Liver (tissue), 3 donors: ENCODE measurements at regions not wholly inside any gene's neighbourhood (a gene's known extent, or its start where the extent isn't known, plus 50 kb on each side); places are given as distances from the start of the nearest gene placed in this dataset.

Experiments used
- ATF3 ChIP-seq: IDR thresholded peaks from 2 replicates; pipeline ENCODE4 v1.6.1; 2016; ENCODE audit warnings: antibody characterized with exemption
- CTCF ChIP-seq: fragments of 150-350 bp; IDR thresholded peaks from 2 replicates; pipeline ENCODE4 v1.5.1; 2017; ENCODE audit warnings: improper control_type of control experiment, low read depth, low read length; ENCODE audit not compliant: missing input control
- HNF4G ChIP-seq: IDR thresholded peaks from 2 replicates; pipeline ENCODE4 v1.6.1; 2016; ENCODE audit warnings: antibody characterized with exemption
- JUND ChIP-seq, 2 donors: IDR thresholded peaks; 2 replicates each; pipeline ENCODE4 v1.6.1; 2016; ENCODE audit warnings: antibody characterized with exemption in 2 of 2
- MAX ChIP-seq: IDR thresholded peaks from 2 replicates; pipeline ENCODE4 v1.6.1; 2016; ENCODE audit warnings: antibody characterized with exemption
- SP1 ChIP-seq: IDR thresholded peaks from 2 replicates; pipeline ENCODE4 v1.6.1; 2018; ENCODE audit warnings: antibody characterized with exemption, mild to moderate bottlenecking
- YY1 ChIP-seq: IDR thresholded peaks from 2 replicates; pipeline ENCODE4 v1.6.1; 2016; ENCODE audit warnings: antibody characterized with exemption, mild to moderate bottlenecking
- TF ChIP-seq, protein P1 (sequence below): IDR thresholded peaks from 2 replicates; pipeline ENCODE4 v1.6.1; 2016; ENCODE audit warnings: antibody characterized with exemption
- donor health status: healthy.
- donor health status: healthy.

DNA sequence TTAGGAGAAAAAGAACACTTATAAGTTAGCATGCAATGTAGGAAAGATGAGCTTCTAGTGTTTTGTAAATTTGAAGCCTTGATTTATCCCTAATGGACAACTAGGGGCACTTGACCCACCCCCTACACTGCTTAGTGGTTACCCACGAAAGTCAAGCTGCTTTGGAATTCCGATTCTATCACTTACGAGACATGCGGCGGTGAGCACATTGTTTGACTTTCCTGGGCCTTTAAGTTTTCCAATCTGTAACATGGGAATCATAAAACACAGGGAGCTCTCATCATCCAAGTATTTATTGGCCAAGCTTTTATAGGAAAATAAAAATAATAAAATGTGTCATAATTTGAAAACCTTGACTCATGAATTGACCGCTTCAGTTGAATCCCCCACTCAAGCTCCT, 78.7 kb upstream of the PDK4 start:
- no peak for TF ChIP-seq CTCF
- TF ChIP-seq ATF3, result no peak
- no peak for TF ChIP-seq YY1
- no peak for TF ChIP-seq JUND (IDR thresholded peaks at IDR 0.05)
- TF ChIP-seq HNF4G, result no peak
- no peak for TF ChIP-seq MAX
- TF ChIP-seq, protein P1, sequence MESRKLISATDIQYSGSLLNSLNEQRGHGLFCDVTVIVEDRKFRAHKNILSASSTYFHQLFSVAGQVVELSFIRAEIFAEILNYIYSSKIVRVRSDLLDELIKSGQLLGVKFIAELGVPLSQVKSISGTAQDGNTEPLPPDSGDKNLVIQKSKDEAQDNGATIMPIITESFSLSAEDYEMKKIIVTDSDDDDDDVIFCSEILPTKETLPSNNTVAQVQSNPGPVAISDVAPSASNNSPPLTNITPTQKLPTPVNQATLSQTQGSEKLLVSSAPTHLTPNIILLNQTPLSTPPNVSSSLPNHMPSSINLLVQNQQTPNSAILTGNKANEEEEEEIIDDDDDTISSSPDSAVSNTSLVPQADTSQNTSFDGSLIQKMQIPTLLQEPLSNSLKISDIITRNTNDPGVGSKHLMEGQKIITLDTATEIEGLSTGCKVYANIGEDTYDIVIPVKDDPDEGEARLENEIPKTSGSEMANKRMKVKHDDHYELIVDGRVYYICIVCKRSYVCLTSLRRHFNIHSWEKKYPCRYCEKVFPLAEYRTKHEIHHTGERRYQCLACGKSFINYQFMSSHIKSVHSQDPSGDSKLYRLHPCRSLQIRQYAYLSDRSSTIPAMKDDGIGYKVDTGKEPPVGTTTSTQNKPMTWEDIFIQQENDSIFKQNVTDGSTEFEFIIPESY, result no peak
- TF ChIP-seq SP1, result no peak
